ENCODE measurements at regions not wholly inside any gene's neighbourhood (a gene's known extent, or its start where the extent isn't known, plus 50 kb on each side); places are given as distances from the start of the nearest gene placed in this dataset.

- TF ChIP-seq CTCF (optimal IDR thresholded peaks at IDR 0.05 in 1 of 3, IDR thresholded peaks at IDR 0.05 in 1 of 3, conservative IDR thresholded peaks at IDR 0.05 in 1 of 3; ENCODE audit: extremely low read depth in 1 of 3, insufficient read depth in 2 of 3, low read length in 3 of 3) (peak; percentile 86 to 92 (median 91)), EZH2 (IDR thresholded peaks at IDR 0.05; ENCODE audit: low read length) (no peak)
These were observed 542.3 kb downstream of the QKI start for GRCh38 chr6:163956571-163957407.

Measured in keratinocyte (primary cell).